GM23338 (cell line): ENCODE measurements at regions not wholly inside any gene's neighbourhood (a gene's known extent, or its start where the extent isn't known, plus 50 kb on each side); places are given as distances from the start of the nearest gene placed in this dataset.

ENCODE experiments used
- CREB1 ChIP-seq: fragments of 250-450 bp; sonication (Bioruptor Pico); IDR thresholded peaks from 2 replicates; pipeline ENCODE4 v1.5.0; 2020; ENCODE audit warnings: low read depth, mild to moderate bottlenecking, moderate library complexity
- CTCF ChIP-seq, 2 experiments: fragments of 200-600 bp in 1 of 2; sonication (generic) in 1 of 2; conservative IDR thresholded peaks; 2 replicates each; pipeline versions ENCODE4 v1.5.1 to v1.6.1; 2016 to 2017; ENCODE audit warnings: antibody characterized with exemption in 2 of 2, low read depth in 2 of 2, mild to moderate bottlenecking in 2 of 2, moderate library complexity in 1 of 2
- ETS1 ChIP-seq: IDR thresholded peaks from 2 replicates; pipeline ENCODE4 v1.6.1; 2016; ENCODE audit warnings: antibody characterized with exemption
- EZH2 ChIP-seq: fragments of 200-600 bp; sonication (generic); IDR thresholded peaks from one replicate; pipeline ENCODE4 v1.8.0; 2017; ENCODE audit warnings: antibody characterized with exemption, mild to moderate bottlenecking, low read depth; ENCODE audit not compliant: unreplicated experiment
- EZH2phosphoT487 ChIP-seq: fragments of 200-600 bp; sonication (generic); IDR thresholded peaks from one replicate; pipeline ENCODE4 v1.8.1; 2018; ENCODE audit warnings: antibody characterized with exemption; ENCODE audit not compliant: unreplicated experiment
- JUNB ChIP-seq: IDR thresholded peaks from one replicate; pipeline ENCODE4 v1.6.1; 2016; ENCODE audit warnings: antibody characterized with exemption; ENCODE audit not compliant: unreplicated experiment
- NANOG ChIP-seq: IDR thresholded peaks from 2 replicates; pipeline ENCODE4 v1.6.1; 2016; ENCODE audit warnings: antibody characterized with exemption, borderline replicate concordance
- POLR2AphosphoS5 ChIP-seq: IDR thresholded peaks from 2 replicates; pipeline ENCODE4 v1.6.1; 2016; ENCODE audit warnings: antibody characterized with exemption, low read depth
- REST ChIP-seq: IDR thresholded peaks from one replicate; pipeline ENCODE4 v1.6.1; 2018; ENCODE audit warnings: antibody characterized with exemption; ENCODE audit not compliant: unreplicated experiment
- STAT1 ChIP-seq: IDR thresholded peaks from one replicate; pipeline ENCODE4 v1.6.1; 2016; ENCODE audit warnings: antibody characterized with exemption; ENCODE audit not compliant: unreplicated experiment
- ZNF114 ChIP-seq: fragments of 250-450 bp; sonication (Bioruptor Pico); IDR thresholded peaks from 2 replicates; pipeline ENCODE4 v1.5.0; 2020; ENCODE audit warnings: mild to moderate bottlenecking, moderate library complexity
- ZNF331 ChIP-seq: fragments of 250-450 bp; sonication (Bioruptor Pico); IDR thresholded peaks from 2 replicates; pipeline ENCODE4 v1.5.0; 2020; ENCODE audit warnings: low read depth, mild to moderate bottlenecking, moderate library complexity

- TF ChIP-seq CTCF (conservative IDR thresholded peaks at IDR 0.05; ENCODE audit: low read depth in 2 of 2) (no peak), POLR2AphosphoS5 (no peak), EZH2 (no peak), EZH2phosphoT487 (no peak), CREB1 (CRISPR knock-in tag) (no peak), ETS1 (no peak), REST (no peak), NANOG (no peak), JUNB (no peak), STAT1 (no peak), ZNF331 (CRISPR knock-in tag) (no peak), ZNF114 (CRISPR knock-in tag) (no peak)
These were observed 578.6 kb upstream of the CDH5 start for GRCh38 chr16:65787921-65788320.
